Astrocyte (in vitro differentiated cells and primary cell): ENCODE measurements at regions not wholly inside any gene's neighbourhood (a gene's known extent, or its start where the extent isn't known, plus 50 kb on each side); places are given as distances from the start of the nearest gene placed in this dataset.
"Not testable (repeated sequence)": the region's sequence is repeated elsewhere in the genome, so short reads cannot be mapped to it uniquely, and the experiment has no call there.

Source experiments
- CTCF ChIP-seq: IDR thresholded peaks from 2 replicates; pipeline ENCODE4 v1.5.1; 2011; ENCODE audit warnings: low read depth, mild to moderate bottlenecking, inconsistent platforms, low read length, moderate library complexity; ENCODE audit not compliant: insufficient read depth
- EZH2 ChIP-seq: IDR thresholded peaks from 2 replicates; pipeline ENCODE4 v1.6.1; 2012; ENCODE audit warnings: mild to moderate bottlenecking, low read length, inconsistent platforms; ENCODE audit not compliant: insufficient read depth

GRCh38 chr10:47609311-47609710 lies 85.9 kb upstream of the AGAP9 start:
- not testable (repeated sequence) for TF ChIP-seq CTCF, EZH2
